ENCODE measurements at regions not wholly inside any gene's neighbourhood (a gene's known extent, or its start where the extent isn't known, plus 50 kb on each side); places are given as distances from the start of the nearest gene placed in this dataset.
"Not testable (repeated sequence)": the region's sequence is repeated elsewhere in the genome, so short reads cannot be mapped to it uniquely, and the experiment has no call there.

GRCh38 chr3:61378311-61378710 lies 127.1 kb upstream of the FHIT start:
- no peak for TF ChIP-seq ZNF274 (IDR thresholded peaks at IDR 0.05; ENCODE audit: low read depth, low read length)
- no peak for TF ChIP-seq YY1 (IDR thresholded peaks at IDR 0.05; ENCODE audit: insufficient read depth, insufficient read length)
- TF ChIP-seq SUZ12 (IDR thresholded peaks at IDR 0.05; ENCODE audit: extremely low read depth, insufficient read depth, insufficient read length) = no peak
- no peaks in the 10 kb centered on the region for H3K27me3 ChIP-seq (ENCODE audit: insufficient read depth, insufficient read length)
- H3K9ac ChIP-seq (ENCODE audit: insufficient read length, low read depth) = no peak overlapping the region
- no peaks in the 10 kb centered on the region for H3K36me3 ChIP-seq (ENCODE audit: insufficient read depth, insufficient read length, low read length)
- no peak for DNase-seq (ENCODE audit: low read depth, low spot score)
- 0 out of 2 replicates have a peak, but pooled peaks cover 7% of the 10 kb centered on the region for H3K9me3 ChIP-seq (ENCODE audit: insufficient read depth, low read length)
- H3K4me1 ChIP-seq (ENCODE audit: insufficient read depth, insufficient read length) = no peaks in the 10 kb centered on the region
- H3K4me3 ChIP-seq (ENCODE audit: insufficient read length, low read depth) = no peak overlapping the region

DNA sequence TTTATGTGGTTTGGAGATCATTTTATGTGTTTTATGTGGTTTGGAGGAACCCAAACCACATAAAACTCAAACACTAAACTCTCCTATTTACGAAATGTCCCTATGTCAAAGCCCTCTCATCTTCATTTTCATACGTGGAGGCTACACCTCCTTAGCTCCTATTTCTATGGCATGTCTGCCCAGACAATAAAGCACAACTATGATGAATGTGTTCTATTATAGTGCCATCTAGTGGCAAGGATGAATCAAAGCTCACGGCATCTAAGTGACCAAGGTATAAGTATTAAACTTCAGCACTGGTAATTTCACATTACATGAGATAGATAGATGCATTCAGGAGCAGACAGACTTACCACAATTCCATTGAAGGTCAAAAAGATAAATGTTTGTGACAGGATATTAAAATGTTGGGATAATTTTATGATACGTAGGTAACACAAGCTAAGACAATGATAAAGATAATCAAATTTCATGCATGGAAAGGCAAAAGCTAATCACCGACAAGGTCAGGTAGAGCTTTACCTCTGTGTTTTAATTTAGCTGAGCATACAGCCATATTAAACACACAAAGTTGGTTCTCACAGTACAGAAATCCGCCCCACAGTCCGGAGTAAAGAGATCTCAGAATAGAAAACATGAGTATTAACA lies 130.6 kb upstream of the FHIT start:
- Histone ChIP-seq H3K27me3 (ENCODE audit: insufficient read depth, insufficient read length) (no peaks in the 10 kb centered on the region), H3K4me3 (ENCODE audit: insufficient read length, low read depth) (no peak overlapping the region), H3K4me1 (ENCODE audit: insufficient read depth, insufficient read length) (no peaks in the 10 kb centered on the region), H3K9me3 (ENCODE audit: insufficient read depth, low read length) (0 out of 2 replicates have a peak, but pooled peaks cover 7% of the 10 kb centered on the region), H3K36me3 (ENCODE audit: insufficient read depth, insufficient read length, low read length) (no peaks in the 10 kb centered on the region), H3K9ac (ENCODE audit: insufficient read length, low read depth) (no peak overlapping the region)
- TF ChIP-seq ZNF274 (IDR thresholded peaks at IDR 0.05; ENCODE audit: low read depth, low read length) (no peak), YY1 (IDR thresholded peaks at IDR 0.05; ENCODE audit: insufficient read depth, insufficient read length) (no peak), SUZ12 (IDR thresholded peaks at IDR 0.05; ENCODE audit: extremely low read depth, insufficient read depth, insufficient read length) (no peak)
- DNase-seq (ENCODE audit: low read depth, low spot score) = peak; percentile 25

DNA sequence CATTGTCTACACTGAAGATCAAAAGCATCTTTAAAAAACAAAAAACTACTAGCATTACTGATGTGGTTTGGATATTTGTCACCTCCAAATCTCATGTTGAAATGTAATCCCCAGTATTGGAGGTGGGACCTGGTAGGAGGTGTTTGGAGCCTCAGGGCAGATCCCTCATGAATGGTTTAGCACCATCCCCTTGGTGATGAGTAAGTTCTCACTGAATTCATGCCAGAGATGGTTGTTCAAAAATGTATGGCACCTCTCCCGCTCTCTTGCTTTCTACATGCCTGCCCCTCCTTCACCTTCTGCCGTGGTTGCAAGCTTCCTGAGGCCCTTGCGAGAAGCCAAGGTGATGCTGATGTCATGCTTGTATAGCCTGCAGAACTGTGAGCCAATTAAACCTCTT lies 136.6 kb upstream of the FHIT start:
- Histone ChIP-seq H3K4me3 (ENCODE audit: insufficient read length, low read depth) (no peak overlapping the region), H3K27me3 (ENCODE audit: insufficient read depth, insufficient read length) (no peaks in the 10 kb centered on the region), H3K36me3 (ENCODE audit: insufficient read depth, insufficient read length, low read length) (no peaks in the 10 kb centered on the region), H3K4me1 (ENCODE audit: insufficient read depth, insufficient read length) (no peaks in the 10 kb centered on the region), H3K9ac (ENCODE audit: insufficient read length, low read depth) (no peak overlapping the region), H3K9me3 (ENCODE audit: insufficient read depth, low read length) (peaks cover 18% of the 10 kb centered on the region)
- TF ChIP-seq ZNF274 (IDR thresholded peaks at IDR 0.05; ENCODE audit: low read depth, low read length) (no peak), YY1 (IDR thresholded peaks at IDR 0.05; ENCODE audit: insufficient read depth, insufficient read length) (no peak), SUZ12 (IDR thresholded peaks at IDR 0.05; ENCODE audit: extremely low read depth, insufficient read depth, insufficient read length) (no peak)
- DNase-seq (ENCODE audit: low read depth, low spot score) = no peak

GRCh38 chr3:61393480-61393947 lies 142.3 kb upstream of the FHIT start:
- not testable (repeated sequence) for H3K4me3 ChIP-seq (ENCODE audit: insufficient read length, low read depth); H3K36me3 ChIP-seq (ENCODE audit: insufficient read depth, insufficient read length, low read length); DNase-seq (ENCODE audit: low read depth, low spot score); H3K9ac ChIP-seq (ENCODE audit: insufficient read length, low read depth); H3K27me3 ChIP-seq (ENCODE audit: insufficient read depth, insufficient read length); H3K4me1 ChIP-seq (ENCODE audit: insufficient read depth, insufficient read length)
- H3K9me3 ChIP-seq (ENCODE audit: insufficient read depth, low read length) = peaks cover 18% of the 10 kb centered on the region

DNA sequence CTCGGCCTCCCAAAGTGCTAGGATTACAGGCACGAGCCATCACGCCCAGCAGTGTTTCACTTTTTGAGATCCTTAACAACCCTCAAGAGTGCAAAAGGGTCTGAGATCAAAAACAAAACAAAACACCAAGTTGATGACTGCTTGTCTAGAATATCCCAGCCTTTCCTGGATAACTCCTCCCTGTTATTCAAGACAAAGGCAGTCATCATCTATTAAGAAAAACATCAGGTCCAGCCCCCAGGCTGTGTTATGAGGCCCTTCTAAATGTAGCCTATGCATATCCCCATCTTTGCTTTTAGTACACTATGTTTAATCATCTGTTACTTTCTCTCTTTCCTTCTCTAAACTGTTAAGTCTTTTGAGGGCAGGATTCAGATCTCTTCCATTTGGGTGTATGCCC lies 150.1 kb upstream of the FHIT start:
- TF ChIP-seq YY1 (IDR thresholded peaks at IDR 0.05; ENCODE audit: insufficient read depth, insufficient read length) (no peak), ZNF274 (IDR thresholded peaks at IDR 0.05; ENCODE audit: low read depth, low read length) (no peak)
- no peak for DNase-seq (ENCODE audit: low read depth, low spot score)
- H3K36me3 ChIP-seq (ENCODE audit: insufficient read depth, insufficient read length, low read length) = no peaks in the 10 kb centered on the region
- H3K27me3 ChIP-seq (ENCODE audit: insufficient read depth, insufficient read length) = no peaks in the 10 kb centered on the region
- no peak overlapping the region for H3K4me3 ChIP-seq (ENCODE audit: insufficient read length, low read depth)
- H3K9me3 ChIP-seq (ENCODE audit: insufficient read depth, low read length) = no peaks in the 10 kb centered on the region
- no peak overlapping the region for H3K9ac ChIP-seq (ENCODE audit: insufficient read length, low read depth)
- no peaks in the 10 kb centered on the region for H3K4me1 ChIP-seq (ENCODE audit: insufficient read depth, insufficient read length)

GRCh38 chr3:61407397-61407796 lies 154.0 kb upstream of the PTPRG start:
- TF ChIP-seq SUZ12 (IDR thresholded peaks at IDR 0.05; ENCODE audit: extremely low read depth, insufficient read depth, insufficient read length) = no peak
- no peak for TF ChIP-seq YY1 (IDR thresholded peaks at IDR 0.05; ENCODE audit: insufficient read depth, insufficient read length)
- no peak for TF ChIP-seq ZNF274 (IDR thresholded peaks at IDR 0.05; ENCODE audit: low read depth, low read length)
- H3K9ac ChIP-seq (ENCODE audit: insufficient read length, low read depth) = no peak overlapping the region

DNA sequence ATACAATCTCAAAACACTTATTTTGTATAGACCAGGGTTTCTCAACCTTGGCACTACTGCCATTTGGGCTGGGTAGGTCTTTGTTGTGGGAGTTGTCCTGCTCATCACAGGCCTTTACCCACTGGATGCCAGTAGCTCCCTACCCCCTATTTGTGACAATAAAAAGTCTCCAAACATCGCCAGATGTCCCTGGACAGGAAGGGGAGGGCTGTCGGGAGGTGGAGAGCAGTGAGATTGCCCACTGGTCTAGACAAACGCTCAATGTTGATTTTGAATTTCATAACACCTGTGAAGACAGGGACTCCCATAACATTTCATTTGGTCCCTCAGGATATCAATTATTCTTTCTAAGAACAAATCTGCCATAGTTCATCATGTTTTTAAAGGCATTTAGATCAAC lies 151.7 kb upstream of the PTPRG start:
- Histone ChIP-seq H3K9ac (ENCODE audit: insufficient read length, low read depth) (no peak overlapping the region), H3K9me3 (ENCODE audit: insufficient read depth, low read length) (no peaks in the 10 kb centered on the region), H3K36me3 (ENCODE audit: insufficient read depth, insufficient read length, low read length) (no peaks in the 10 kb centered on the region), H3K4me1 (ENCODE audit: insufficient read depth, insufficient read length) (no peaks in the 10 kb centered on the region), H3K4me3 (ENCODE audit: insufficient read length, low read depth) (no peak overlapping the region), H3K27me3 (ENCODE audit: insufficient read depth, insufficient read length) (no peaks in the 10 kb centered on the region)
- DNase-seq (ENCODE audit: low read depth, low spot score) = no peak
- TF ChIP-seq YY1 (IDR thresholded peaks at IDR 0.05; ENCODE audit: insufficient read depth, insufficient read length) (no peak), ZNF274 (IDR thresholded peaks at IDR 0.05; ENCODE audit: low read depth, low read length) (no peak), SUZ12 (IDR thresholded peaks at IDR 0.05; ENCODE audit: extremely low read depth, insufficient read depth, insufficient read length) (no peak)

More at GRCh38 chr3:61407397-61407796, 154.0 kb upstream of the PTPRG start:
- no peaks in the 10 kb centered on the region for H3K9me3 ChIP-seq (ENCODE audit: insufficient read depth, low read length)
- H3K4me1 ChIP-seq (ENCODE audit: insufficient read depth, insufficient read length) = no peaks in the 10 kb centered on the region
- no peaks in the 10 kb centered on the region for H3K36me3 ChIP-seq (ENCODE audit: insufficient read depth, insufficient read length, low read length)
- no peak overlapping the region for H3K4me3 ChIP-seq (ENCODE audit: insufficient read length, low read depth)
- DNase-seq (ENCODE audit: low read depth, low spot score) = no peak
- no peaks in the 10 kb centered on the region for H3K27me3 ChIP-seq (ENCODE audit: insufficient read depth, insufficient read length)

GRCh38 chr3:61410358-61410757 lies 151.0 kb upstream of the PTPRG start:
- DNase-seq (ENCODE audit: low read depth, low spot score); H3K4me3 ChIP-seq (ENCODE audit: insufficient read length, low read depth); H3K36me3 ChIP-seq (ENCODE audit: insufficient read depth, insufficient read length, low read length); H3K9ac ChIP-seq (ENCODE audit: insufficient read length, low read depth); H3K27me3 ChIP-seq (ENCODE audit: insufficient read depth, insufficient read length); H3K9me3 ChIP-seq (ENCODE audit: insufficient read depth, low read length); H3K4me1 ChIP-seq (ENCODE audit: insufficient read depth, insufficient read length): not testable (repeated sequence)
